ENCODE measurements at regions not wholly inside any gene's neighbourhood (a gene's known extent, or its start where the extent isn't known, plus 50 kb on each side); places are given as distances from the start of the nearest gene placed in this dataset.

DNA sequence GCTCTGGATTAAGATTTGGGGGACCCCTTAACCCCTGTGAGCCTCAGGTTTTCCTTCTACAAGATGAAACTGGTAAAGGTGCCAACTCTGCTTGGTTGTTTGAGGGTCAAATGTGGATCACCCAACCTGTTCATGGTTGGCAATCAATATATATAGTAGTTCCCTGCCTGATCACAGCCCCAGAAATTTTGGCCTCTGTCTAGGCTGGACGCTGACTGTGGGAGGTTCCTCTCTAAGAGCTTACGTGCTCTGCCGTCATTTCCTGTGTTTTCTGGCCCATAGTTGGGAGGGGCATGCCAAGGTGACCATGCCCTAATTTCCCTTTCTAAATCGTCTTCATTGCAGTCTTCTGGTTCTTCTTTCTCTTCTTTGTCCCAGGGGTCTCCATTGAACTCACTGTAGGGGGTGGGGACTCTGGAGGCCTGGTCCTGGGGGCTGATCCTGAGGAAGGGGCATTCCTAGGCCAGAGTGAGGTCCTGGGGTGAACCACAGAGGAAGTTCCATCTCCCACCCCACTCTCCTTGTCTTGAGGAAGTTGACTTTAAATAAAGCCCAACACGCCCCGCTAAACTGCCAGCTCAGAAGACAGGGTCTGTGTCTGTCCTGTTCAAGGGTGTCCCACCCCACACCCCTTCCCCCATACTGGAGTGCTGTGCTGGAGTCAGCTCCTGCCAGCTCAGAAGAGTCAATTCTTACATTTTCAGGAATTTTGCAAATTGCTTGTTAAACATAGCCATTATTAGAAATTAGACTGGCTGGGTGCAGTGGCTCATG is 98.9 kb upstream of the SDK1 start:
- DNase-seq (ENCODE audit: low read depth, low spot score) = no peak

DNA sequence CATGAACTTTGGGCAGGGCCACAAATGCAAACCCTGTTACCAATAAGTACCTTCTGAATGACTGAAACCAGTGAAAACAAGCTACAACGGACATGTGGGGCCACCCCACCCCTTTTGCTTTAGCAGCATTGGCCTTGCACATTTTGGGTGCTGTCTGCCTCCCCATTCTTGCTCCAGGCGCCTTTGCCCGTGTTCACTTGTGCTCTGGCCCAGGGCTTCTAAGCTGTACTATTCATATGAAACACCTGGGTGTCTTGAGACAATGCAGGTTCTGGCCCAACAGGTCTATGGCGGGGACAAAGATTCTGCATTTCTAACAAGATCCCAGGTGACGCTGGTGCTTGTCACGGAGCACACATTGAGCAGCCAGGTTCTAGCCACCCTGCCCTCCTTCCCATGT is 96.5 kb upstream of the SDK1 start:
- DNase-seq (ENCODE audit: low read depth, low spot score) = no peak
- in situ Hi-C loops (cut with HindIII; ENCODE audit: low pct_unique_long_range_greater_than_20kb, low sequenced_read_pairs) = no loop called here

More for the DNA sequence above, 98.9 kb upstream of the SDK1 start:
- in situ Hi-C loops (cut with HindIII; ENCODE audit: low pct_unique_long_range_greater_than_20kb, low sequenced_read_pairs) = no loop called here

DNA sequence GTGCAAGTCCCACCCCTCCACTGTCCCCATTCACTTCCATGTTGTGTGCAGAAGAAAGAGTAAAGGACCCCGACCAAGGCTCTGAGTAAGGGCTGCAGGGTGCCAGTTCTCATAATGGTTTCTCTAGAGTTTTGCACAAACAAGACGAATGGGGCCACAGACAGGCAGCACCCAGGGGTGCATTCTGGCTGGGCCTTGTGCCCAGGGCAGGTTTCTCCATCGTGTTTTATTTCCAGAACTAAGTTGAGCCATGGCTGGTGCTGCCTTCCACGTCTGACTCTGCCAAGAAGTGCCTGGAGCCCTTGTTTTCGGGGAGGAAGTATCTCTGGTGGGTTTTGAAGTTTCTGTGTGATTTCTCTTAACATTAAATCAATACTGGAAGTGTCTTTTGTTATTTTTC is 95.0 kb upstream of the SDK1 start:
- no peak for DNase-seq (ENCODE audit: low read depth, low spot score)

DNA sequence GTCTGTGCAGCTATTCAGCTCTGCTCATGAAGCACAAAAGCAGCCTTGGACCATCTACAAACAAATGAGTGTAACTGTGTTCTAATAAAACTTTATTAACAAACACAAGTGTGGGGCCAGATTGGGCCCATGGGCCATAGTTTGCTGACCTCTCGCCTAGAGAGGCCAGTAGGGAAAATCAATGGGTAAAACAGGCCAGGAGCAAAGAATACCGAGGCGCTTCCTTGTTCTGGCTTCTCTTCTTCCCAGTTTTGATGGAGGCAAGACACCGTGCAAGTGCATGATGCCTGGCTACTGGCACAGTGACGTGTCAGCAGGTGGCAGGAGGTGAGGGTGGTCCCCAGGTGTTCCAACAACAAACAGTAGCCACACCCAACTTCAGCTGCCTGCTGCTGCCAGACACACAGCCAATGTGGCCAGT is 94.3 kb upstream of the SDK1 start:
- in situ Hi-C loops (cut with HindIII; ENCODE audit: low pct_unique_long_range_greater_than_20kb, low sequenced_read_pairs) = no loop called here
- DNase-seq (ENCODE audit: low read depth, low spot score) = no peak

More for the DNA sequence above, 95.0 kb upstream of the SDK1 start:
- in situ Hi-C loops (cut with HindIII; ENCODE audit: low pct_unique_long_range_greater_than_20kb, low sequenced_read_pairs) = no loop called here

GRCh38 chr7:3207387-3207902 is 93.6 kb upstream of the SDK1 start:
- no peak for DNase-seq (ENCODE audit: low read depth, low spot score)
- in situ Hi-C loops (cut with HindIII; ENCODE audit: low pct_unique_long_range_greater_than_20kb, low sequenced_read_pairs) = no loop called here

- in situ Hi-C loops (cut with HindIII; ENCODE audit: low pct_unique_long_range_greater_than_20kb, low sequenced_read_pairs) = no loop called here
- no peak for DNase-seq (ENCODE audit: low read depth, low spot score)
Observed at GRCh38 chr7:3210531-3210930, 90.5 kb upstream of the SDK1 start.

- in situ Hi-C loops (cut with HindIII; ENCODE audit: low pct_unique_long_range_greater_than_20kb, low sequenced_read_pairs) = no loop called here
- no peak for DNase-seq (ENCODE audit: low read depth, low spot score)
Observed at GRCh38 chr7:3214090-3214413, 87.0 kb upstream of the SDK1 start.

GRCh38 chr7:3215624-3216585 is 85.1 kb upstream of the SDK1 start:
- in situ Hi-C loops (cut with HindIII; ENCODE audit: low pct_unique_long_range_greater_than_20kb, low sequenced_read_pairs) = no loop called here
- no peak for DNase-seq (ENCODE audit: low read depth, low spot score)

GRCh38 chr7:3217166-3217565 is 83.9 kb upstream of the SDK1 start:
- no peak for DNase-seq (ENCODE audit: low read depth, low spot score)
- in situ Hi-C loops (cut with HindIII; ENCODE audit: low pct_unique_long_range_greater_than_20kb, low sequenced_read_pairs) = no loop called here

- in situ Hi-C loops (cut with HindIII; ENCODE audit: low pct_unique_long_range_greater_than_20kb, low sequenced_read_pairs) = no loop called here
- DNase-seq (ENCODE audit: low read depth, low spot score) = no peak
Observed at GRCh38 chr7:3218411-3219225, 82.4 kb upstream of the SDK1 start.

- no peak for DNase-seq (ENCODE audit: low read depth, low spot score)
- in situ Hi-C loops (cut with HindIII; ENCODE audit: low pct_unique_long_range_greater_than_20kb, low sequenced_read_pairs) = no loop called here
Observed at GRCh38 chr7:3229904-3230470, 71.1 kb upstream of the SDK1 start.

- in situ Hi-C loops (cut with HindIII; ENCODE audit: low pct_unique_long_range_greater_than_20kb, low sequenced_read_pairs) = no loop called here
- no peak for DNase-seq (ENCODE audit: low read depth, low spot score)
Observed at GRCh38 chr7:3230908-3231307, 70.1 kb upstream of the SDK1 start.

GRCh38 chr7:3232228-3232627 is 68.8 kb upstream of the SDK1 start:
- in situ Hi-C loops (cut with HindIII; ENCODE audit: low pct_unique_long_range_greater_than_20kb, low sequenced_read_pairs) = no loop called here
- no peak for DNase-seq (ENCODE audit: low read depth, low spot score)

- in situ Hi-C loops (cut with HindIII; ENCODE audit: low pct_unique_long_range_greater_than_20kb, low sequenced_read_pairs) = no loop called here
- no peak for DNase-seq (ENCODE audit: low read depth, low spot score)
Observed at GRCh38 chr7:3233301-3233700, 67.8 kb upstream of the SDK1 start.

DNA sequence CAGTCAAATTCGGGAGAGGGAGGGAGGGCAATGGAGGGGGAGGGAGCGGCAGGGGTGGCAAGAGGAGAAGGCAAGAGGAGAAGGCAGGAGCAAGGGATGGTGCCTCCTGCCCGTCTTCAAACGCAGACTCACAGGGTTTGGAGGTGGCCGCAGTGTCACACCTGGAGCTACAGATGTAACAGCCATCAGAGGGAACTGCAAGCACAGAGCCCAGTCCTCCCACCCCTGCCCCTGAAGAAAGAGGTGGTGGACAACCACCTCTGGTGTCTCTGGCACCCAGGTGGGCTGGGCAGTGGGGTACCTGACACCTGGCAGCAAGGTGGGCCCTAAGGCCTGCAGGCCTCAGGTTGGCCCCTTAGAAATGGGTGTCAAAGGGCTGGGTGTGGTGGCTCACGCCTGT is 67.0 kb upstream of the SDK1 start:
- in situ Hi-C loops (cut with HindIII; ENCODE audit: low pct_unique_long_range_greater_than_20kb, low sequenced_read_pairs) = no loop called here
- no peak for DNase-seq (ENCODE audit: low read depth, low spot score)

- no peak for DNase-seq (ENCODE audit: low read depth, low spot score)
- in situ Hi-C loops (cut with HindIII; ENCODE audit: low pct_unique_long_range_greater_than_20kb, low sequenced_read_pairs) = no loop called here
Observed at GRCh38 chr7:3234851-3235250, 66.2 kb upstream of the SDK1 start.

- no peak for DNase-seq (ENCODE audit: low read depth, low spot score)
- in situ Hi-C loops (cut with HindIII; ENCODE audit: low pct_unique_long_range_greater_than_20kb, low sequenced_read_pairs) = no loop called here
Observed at GRCh38 chr7:3235322-3235721, 65.7 kb upstream of the SDK1 start.

DNA sequence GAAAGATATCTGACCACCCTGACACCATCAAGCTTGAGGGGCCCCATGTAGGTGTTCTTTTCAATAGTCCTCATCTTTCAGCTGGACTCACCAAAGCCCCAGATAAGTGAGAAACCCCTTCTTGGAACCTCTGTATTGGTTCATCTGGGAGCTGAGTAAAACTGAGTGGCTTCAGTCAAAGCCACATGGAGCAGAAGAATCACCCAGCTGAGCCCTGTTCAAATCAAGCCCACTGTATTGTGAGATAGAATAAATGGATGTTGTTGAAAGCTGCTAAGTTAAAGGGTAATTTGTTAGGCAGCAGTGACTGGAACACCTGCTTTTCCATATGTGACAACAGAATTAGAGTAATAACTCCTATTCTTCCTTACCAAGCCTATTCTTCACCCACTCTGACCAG is 64.8 kb upstream of the SDK1 start:
- in situ Hi-C loops (cut with HindIII; ENCODE audit: low pct_unique_long_range_greater_than_20kb, low sequenced_read_pairs) = no loop called here
- no peak for DNase-seq (ENCODE audit: low read depth, low spot score)
